ENCODE measurements at regions not wholly inside any gene's neighbourhood (a gene's known extent, or its start where the extent isn't known, plus 50 kb on each side); places are given as distances from the start of the nearest gene placed in this dataset.

DNA sequence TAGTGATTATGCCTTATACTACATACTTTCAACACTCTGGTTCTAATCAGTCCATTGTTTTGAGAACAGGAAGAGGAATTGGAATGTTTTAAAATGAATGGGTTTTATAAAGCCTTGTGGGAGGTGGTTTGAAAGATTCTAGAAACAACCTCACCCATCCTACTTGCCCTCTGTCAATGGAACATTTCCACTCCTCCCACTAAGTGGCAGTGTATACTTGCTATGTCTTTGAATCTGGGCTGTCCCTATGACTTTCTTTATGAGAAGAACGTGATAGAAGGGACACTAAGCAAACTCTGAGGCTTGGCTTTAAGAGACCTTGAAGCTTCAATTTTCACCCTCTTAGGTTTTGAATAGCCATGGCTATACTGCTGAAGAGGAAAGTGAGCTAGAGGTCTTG, 611.2 kb downstream of the PPP4R3C start (continued):
- TF ChIP-seq, protein P1, sequence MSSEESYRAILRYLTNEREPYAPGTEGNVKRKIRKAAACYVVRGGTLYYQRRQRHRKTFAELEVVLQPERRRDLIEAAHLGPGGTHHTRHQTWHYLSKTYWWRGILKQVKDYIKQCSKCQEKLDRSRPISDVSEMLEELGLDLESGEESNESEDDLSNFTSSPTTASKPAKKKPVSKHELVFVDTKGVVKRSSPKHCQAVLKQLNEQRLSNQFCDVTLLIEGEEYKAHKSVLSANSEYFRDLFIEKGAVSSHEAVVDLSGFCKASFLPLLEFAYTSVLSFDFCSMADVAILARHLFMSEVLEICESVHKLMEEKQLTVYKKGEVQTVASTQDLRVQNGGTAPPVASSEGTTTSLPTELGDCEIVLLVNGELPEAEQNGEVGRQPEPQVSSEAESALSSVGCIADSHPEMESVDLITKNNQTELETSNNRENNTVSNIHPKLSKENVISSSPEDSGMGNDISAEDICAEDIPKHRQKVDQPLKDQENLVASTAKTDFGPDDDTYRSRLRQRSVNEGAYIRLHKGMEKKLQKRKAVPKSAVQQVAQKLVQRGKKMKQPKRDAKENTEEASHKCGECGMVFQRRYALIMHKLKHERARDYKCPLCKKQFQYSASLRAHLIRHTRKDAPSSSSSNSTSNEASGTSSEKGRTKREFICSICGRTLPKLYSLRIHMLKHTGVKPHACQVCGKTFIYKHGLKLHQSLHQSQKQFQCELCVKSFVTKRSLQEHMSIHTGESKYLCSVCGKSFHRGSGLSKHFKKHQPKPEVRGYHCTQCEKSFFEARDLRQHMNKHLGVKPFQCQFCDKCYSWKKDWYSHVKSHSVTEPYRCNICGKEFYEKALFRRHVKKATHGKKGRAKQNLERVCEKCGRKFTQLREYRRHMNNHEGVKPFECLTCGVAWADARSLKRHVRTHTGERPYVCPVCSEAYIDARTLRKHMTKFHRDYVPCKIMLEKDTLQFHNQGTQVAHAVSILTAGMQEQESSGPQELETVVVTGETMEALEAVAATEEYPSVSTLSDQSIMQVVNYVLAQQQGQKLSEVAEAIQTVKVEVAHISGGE (CRISPR knock-in tag; IDR thresholded peaks at IDR 0.05) = no peak
- no peak for TF ChIP-seq RB1 (IDR thresholded peaks at IDR 0.05; ENCODE audit: borderline replicate concordance)

DNA sequence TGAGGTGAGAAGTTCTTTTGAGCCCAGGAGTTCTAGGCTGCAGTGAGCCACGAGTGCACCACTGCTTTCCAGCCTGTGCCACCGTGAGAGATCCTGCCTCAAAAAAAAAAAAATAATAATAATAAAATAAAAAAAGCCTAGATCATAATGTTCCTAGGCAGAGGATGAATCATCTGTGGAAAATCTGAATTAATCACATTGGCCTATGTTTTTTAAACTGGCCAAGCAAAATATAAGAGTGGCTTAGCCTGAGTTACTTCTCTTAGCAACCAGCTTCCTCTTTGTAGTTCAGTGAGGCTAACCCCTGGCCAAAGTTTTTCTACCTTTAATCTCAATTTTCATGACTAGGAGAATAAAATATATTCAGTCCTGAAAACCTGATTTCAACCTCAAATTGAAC, 614.6 kb downstream of the PPP4R3C start:
- 0% methylated on average over 2 of the region's 2 CpGs for WGBS (ENCODE audit: insufficient coverage, insufficient replicate concordance, low lambda C conversion rate, missing lambda C conversion rate)
- DNase-seq (ENCODE audit: low read depth, low spot score) (no peak), ATAC-seq (no peak), FAIRE-seq (no peak)
- Histone ChIP-seq H3K27ac (ENCODE audit: control insufficient read depth, insufficient read depth) (no peak overlapping the region), H4K20me1 (ENCODE audit: control insufficient read depth, insufficient read depth) (no peaks in the 10 kb centered on the region), H3K36me3 (ENCODE audit: control insufficient read depth in 2 of 2, insufficient read depth in 2 of 2, low read length in 1 of 2) (no peaks in the 10 kb centered on the region), H3K27me3 (replicated peaks in 1 of 2; ENCODE audit: control insufficient read depth in 2 of 2, insufficient read depth in 2 of 2, low read length in 1 of 2) (no peaks in the 10 kb centered on the region), H3K9me3 (replicated peaks; ENCODE audit: control insufficient read depth, insufficient read depth, low read length) (no peaks in the 10 kb centered on the region), H3K9ac (ENCODE audit: control insufficient read depth, insufficient read depth, low read length) (no peak overlapping the region), H3K4me2 (ENCODE audit: control insufficient read depth, insufficient read depth) (no peak overlapping the region), H3K4me3 (no peak overlapping the region), H3K79me2 (ENCODE audit: control insufficient read depth, insufficient read depth, low read length) (no peaks in the 10 kb centered on the region), H2AFZ (ENCODE audit: control insufficient read depth, low read depth, low read length) (no peak overlapping the region), H3K4me1 (ENCODE audit: control insufficient read depth, insufficient read depth, low read length) (no peaks in the 10 kb centered on the region)
- no TSS peak for BruUV-seq (replicated peaks)
- ChIA-PET POLR2A (no interaction called here), SMC1A (ENCODE audit: uncharacterized antibody, unreplicated experiment) (interaction anchor here (0.7 to 2.2 kb wide), 7 partner anchors 8 to 488 kb away, joined by 3 to 7 read pairs (median 4); no protein-coding TSS in a partner anchor), CTCF (interaction anchor here (1.0 to 2.2 kb wide), 4 partner anchors 22 to 338 kb away, joined by 3 to 11 read pairs (median 6); no protein-coding TSS in a partner anchor), RAD21 (ENCODE audit: unreplicated experiment) (interaction anchor here (0.8 to 6.3 kb wide), 3 partner anchors 46 to 338 kb away, joined by 3 to 54 read pairs (median 3); no protein-coding TSS in a partner anchor)
- intact Hi-C loops (cut with micrococcal nuclease; ENCODE audit: unreplicated experiment) = no loop called here
- in situ Hi-C loops (cut with MboI) = no loop called here
- TF ChIP-seq, protein P2, sequence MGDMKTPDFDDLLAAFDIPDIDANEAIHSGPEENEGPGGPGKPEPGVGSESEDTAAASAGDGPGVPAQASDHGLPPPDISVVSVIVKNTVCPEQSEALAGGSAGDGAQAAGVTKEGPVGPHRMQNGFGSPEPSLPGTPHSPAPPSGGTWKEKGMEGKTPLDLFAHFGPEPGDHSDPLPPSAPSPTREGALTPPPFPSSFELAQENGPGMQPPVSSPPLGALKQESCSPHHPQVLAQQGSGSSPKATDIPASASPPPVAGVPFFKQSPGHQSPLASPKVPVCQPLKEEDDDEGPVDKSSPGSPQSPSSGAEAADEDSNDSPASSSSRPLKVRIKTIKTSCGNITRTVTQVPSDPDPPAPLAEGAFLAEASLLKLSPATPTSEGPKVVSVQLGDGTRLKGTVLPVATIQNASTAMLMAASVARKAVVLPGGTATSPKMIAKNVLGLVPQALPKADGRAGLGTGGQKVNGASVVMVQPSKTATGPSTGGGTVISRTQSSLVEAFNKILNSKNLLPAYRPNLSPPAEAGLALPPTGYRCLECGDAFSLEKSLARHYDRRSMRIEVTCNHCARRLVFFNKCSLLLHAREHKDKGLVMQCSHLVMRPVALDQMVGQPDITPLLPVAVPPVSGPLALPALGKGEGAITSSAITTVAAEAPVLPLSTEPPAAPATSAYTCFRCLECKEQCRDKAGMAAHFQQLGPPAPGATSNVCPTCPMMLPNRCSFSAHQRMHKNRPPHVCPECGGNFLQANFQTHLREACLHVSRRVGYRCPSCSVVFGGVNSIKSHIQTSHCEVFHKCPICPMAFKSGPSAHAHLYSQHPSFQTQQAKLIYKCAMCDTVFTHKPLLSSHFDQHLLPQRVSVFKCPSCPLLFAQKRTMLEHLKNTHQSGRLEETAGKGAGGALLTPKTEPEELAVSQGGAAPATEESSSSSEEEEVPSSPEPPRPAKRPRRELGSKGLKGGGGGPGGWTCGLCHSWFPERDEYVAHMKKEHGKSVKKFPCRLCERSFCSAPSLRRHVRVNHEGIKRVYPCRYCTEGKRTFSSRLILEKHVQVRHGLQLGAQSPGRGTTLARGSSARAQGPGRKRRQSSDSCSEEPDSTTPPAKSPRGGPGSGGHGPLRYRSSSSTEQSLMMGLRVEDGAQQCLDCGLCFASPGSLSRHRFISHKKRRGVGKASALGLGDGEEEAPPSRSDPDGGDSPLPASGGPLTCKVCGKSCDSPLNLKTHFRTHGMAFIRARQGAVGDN (IDR thresholded peaks at IDR 0.05) = no peak
- TF ChIP-seq EGR1 (IDR thresholded peaks at IDR 0.05; ENCODE audit: borderline replicate concordance in 1 of 2, low read depth in 2 of 2, low read length in 2 of 2) = no peak
- TF ChIP-seq, protein P3, sequence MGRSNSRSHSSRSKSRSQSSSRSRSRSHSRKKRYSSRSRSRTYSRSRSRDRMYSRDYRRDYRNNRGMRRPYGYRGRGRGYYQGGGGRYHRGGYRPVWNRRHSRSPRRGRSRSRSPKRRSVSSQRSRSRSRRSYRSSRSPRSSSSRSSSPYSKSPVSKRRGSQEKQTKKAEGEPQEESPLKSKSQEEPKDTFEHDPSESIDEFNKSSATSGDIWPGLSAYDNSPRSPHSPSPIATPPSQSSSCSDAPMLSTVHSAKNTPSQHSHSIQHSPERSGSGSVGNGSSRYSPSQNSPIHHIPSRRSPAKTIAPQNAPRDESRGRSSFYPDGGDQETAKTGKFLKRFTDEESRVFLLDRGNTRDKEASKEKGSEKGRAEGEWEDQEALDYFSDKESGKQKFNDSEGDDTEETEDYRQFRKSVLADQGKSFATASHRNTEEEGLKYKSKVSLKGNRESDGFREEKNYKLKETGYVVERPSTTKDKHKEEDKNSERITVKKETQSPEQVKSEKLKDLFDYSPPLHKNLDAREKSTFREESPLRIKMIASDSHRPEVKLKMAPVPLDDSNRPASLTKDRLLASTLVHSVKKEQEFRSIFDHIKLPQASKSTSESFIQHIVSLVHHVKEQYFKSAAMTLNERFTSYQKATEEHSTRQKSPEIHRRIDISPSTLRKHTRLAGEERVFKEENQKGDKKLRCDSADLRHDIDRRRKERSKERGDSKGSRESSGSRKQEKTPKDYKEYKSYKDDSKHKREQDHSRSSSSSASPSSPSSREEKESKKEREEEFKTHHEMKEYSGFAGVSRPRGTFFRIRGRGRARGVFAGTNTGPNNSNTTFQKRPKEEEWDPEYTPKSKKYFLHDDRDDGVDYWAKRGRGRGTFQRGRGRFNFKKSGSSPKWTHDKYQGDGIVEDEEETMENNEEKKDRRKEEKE (IDR thresholded peaks at IDR 0.05) = no peak
- no peak for TF ChIP-seq YY1 (IDR thresholded peaks at IDR 0.05; ENCODE audit: low read depth, low read length)
- TF ChIP-seq HDAC2 (IDR thresholded peaks at IDR 0.05) = no peak
- TF ChIP-seq HDGF (IDR thresholded peaks at IDR 0.05) = no peak
- no peak for TF ChIP-seq CBX5 (IDR thresholded peaks at IDR 0.05; ENCODE audit: low read depth)

All from GM12878 (cell line).